HPDE6-E6E7 (cell line): ENCODE measurements at regions not wholly inside any gene's neighbourhood (a gene's known extent, or its start where the extent isn't known, plus 50 kb on each side); places are given as distances from the start of the nearest gene placed in this dataset.
"Not testable (repeated sequence)": the region's sequence is repeated elsewhere in the genome, so short reads cannot be mapped to it uniquely, and the experiment has no call there.

Source experiments
- DNase-seq: peaks from one replicate; pipeline ENCODE4 v3.0.0; 2011; ENCODE audit warnings: missing footprints; ENCODE audit errors: extremely low spot score

GRCh38 chr6:145270464-145270863, 464.9 kb downstream of the EPM2A start:
- no peak for DNase-seq

GRCh38 chr6:145271040-145271439, 464.3 kb downstream of the EPM2A start:
- no peak for DNase-seq

GRCh38 chr6:145271577-145271976, 463.7 kb downstream of the EPM2A start:
- DNase-seq: no peak

DNA sequence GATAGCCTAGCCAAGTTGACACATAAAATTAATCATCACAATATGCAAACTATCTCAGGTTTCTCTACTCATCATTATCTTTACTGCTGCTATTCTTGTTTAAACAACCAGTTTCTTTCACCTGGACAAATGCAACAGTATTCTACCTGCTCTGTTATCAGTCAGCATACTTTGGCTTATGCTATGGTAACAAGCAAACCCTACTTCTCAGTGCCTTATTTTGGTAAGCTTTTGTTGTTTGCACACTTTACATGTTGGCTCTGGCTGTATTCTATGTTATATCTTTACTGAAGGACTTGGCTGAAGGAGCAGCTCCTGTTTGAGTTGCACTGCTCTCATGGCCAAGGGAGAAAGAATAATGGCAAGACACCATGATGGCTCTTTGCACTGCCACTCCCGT, 463.1 kb downstream of the EPM2A start:
- DNase-seq: no peak

DNA sequence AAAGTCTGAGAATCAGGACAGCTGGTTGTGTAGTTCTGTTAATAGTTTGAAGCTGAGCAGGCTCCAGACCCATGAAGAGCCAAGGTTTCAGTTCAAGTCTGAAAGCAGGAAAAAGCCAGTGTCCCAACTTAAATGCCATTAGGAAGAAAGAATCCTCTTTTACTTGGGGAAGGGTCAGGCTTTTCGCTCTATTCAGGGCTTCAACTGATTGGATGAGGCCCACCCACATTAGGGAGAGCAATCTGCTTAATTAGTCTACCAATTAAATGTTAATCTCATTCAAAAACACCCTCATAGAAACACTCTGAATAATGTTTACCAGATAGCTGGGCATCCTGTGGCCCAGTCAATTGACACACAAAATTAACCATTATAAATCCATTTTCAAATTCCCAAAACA, 462.2 kb downstream of the EPM2A start:
- no peak for DNase-seq

DNA sequence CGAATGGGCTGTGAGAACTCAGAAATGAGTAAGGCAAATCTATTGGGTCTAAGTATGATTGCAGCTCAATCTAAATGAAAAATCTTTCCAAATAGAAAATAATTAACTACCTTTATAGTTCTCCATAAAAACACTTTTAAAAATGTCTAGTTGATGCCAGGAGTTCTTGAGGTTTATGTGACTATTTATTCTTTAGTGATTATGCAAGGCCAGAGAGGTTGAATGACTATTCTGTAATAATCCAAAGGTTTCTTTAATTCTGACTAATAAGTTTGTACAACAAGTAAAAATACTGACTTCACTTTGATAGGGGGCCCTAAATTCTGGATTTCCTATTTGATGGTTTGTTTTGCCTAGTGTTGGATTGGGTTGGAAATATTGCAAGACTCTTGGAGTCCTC, 461.2 kb downstream of the EPM2A start:
- DNase-seq: no peak

DNA sequence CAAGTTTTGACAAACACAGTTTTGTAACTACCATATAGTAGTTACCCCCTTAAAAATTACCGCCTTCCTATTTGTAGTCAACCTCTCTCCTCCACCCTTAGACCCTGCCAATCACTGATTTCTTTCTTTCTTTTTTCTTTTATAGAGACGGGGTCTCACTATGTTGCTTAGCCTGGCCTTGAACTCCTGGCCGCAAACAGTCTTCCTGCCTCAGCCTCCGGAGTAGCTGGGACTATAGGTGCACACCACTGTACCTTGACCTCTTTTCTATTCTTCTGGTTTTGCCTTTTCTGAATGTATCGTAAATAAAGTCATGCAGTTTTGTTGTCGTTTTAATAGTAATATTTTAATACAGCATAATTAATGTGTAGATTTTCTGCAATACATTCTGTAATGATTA, 460.3 kb downstream of the EPM2A start:
- no peak for DNase-seq

GRCh38 chr6:145275787-145276186, 459.5 kb downstream of the EPM2A start:
- DNase-seq: no peak

DNA sequence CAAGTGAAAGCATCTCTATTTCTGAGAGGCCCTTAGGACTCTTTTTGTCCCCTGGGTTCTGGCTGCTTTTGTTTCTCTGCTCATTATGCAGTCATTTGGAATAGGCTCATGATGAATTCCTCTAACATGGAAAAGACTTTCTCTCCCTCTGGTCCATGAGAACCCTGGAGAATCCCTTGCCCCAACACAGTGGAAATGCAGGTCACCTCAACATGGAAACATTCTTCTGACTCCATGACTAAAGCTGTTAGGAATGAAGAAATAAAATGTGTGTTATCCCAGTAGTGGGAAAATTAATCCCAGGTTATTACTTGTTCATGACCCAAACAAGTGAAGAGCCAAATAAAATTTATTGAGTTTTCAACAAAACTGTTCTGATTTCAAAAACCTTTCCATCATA, 458.6 kb downstream of the EPM2A start:
- no peak for DNase-seq

DNA sequence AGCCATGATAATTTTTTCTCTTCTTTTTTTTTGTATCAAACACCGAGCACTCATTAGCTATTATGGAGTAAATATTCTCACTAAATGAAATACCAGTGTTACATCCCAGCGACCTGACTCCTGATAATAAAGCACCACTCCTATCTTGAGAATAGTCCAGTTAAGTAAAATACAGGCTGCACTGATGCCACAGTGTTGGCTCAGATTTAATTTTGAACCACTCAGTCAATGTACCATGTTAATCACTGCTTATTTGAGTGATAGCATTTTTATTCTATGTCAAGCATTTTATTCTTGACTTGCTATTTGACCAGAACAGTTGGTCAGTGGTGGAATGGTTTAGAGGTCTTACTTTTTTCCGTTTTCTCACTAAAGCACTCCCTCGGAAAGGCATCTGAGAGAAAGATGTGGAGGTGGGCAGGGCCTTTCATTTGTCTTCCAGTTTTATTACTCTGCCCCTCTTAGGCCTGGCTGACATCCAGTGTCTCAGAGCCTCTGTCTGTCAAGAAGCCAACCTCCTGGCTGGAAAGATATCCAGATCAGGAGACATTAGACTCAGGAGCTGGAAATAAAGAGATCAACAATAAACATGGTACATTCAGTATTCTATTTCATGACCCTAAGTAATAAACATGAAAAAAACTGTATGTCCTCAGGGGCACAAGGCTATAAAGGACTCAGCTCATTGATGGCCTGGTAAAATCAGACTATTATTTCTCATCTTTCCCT, 457.8 kb downstream of the EPM2A start:
- no peak for DNase-seq

- DNase-seq: no peak
Measured at GRCh38 chr6:145278163-145278807, 457.0 kb downstream of the EPM2A start.

GRCh38 chr6:145279551-145279950, 455.8 kb downstream of the EPM2A start:
- DNase-seq: no peak

DNA sequence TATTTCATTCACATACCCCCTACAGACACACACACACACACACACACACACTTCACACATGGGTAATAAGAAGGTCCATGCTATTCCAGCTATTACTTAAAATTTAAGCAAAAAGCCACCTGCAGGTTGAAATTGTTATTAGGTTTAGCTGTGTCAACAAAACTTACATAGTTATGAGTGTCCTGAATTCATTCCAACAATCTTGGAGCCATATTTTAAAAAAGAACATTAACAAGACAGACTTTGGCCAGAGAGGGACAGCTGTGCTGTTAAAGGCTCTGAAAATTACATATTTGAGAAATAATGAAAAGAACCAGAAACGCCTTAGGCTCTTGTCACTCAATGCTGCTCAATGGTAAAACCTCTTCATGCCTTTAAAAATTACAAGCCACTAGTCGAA, 455.3 kb downstream of the EPM2A start:
- no peak for DNase-seq

- not testable (repeated sequence) for DNase-seq
Measured at GRCh38 chr6:145283209-145283608, 452.1 kb downstream of the EPM2A start.

DNA sequence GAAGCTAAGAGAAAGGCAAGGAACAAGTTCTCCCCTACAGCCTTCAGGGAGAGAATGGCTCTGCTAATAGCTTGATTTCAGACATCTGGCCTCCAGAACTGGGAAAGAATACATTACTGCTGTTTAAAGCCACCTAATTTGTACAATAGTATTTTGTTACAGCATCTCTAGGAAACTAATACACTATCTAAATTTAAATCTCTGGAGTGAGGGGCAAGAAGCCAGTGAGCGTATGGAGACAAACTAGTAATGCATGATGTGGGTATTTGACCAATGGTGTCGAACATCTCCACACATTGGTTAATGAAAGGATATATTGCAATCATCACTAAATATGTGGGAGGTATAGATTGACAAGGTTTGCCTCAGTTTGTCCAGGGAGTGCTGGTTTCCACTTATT, 451.5 kb downstream of the EPM2A start:
- DNase-seq: no peak

DNA sequence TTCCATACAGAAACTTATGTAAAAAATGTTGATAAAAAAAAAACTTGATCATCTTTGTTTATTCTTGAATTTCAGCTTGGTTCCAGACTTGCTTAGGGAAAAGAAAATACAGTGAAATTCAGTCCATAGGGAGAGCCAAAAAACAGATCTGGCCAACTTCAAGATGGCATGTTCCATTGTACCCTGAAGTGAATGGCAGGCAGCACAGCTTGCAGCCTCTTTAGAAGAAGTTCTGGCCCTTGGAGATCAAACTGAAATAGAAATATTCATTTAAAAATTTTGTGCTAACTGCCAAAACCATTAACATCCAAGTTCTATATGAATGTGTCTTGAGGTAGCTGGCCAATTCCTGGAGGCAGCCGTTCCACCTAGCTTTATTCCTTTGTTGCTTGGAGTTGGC, 448.4 kb downstream of the EPM2A start:
- no peak for DNase-seq

DNA sequence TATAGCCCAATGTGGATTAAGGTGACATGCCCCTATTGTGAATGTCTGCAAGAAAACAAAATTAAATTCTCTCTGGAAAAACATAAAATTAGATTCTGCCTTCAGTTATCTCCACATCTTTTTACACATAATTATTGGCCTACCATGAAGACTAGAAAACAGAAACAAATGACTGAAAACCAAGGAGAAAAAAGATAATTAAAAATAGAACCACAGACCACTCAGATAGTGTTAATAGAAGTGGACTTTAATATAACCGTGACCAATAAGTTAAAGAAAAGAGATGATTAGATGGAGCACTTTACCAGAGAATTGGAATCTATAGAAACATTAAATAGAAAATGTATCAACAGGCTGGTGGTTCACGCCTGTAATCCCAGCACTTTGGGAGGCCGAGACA, 445.7 kb downstream of the EPM2A start:
- DNase-seq: no peak

DNA sequence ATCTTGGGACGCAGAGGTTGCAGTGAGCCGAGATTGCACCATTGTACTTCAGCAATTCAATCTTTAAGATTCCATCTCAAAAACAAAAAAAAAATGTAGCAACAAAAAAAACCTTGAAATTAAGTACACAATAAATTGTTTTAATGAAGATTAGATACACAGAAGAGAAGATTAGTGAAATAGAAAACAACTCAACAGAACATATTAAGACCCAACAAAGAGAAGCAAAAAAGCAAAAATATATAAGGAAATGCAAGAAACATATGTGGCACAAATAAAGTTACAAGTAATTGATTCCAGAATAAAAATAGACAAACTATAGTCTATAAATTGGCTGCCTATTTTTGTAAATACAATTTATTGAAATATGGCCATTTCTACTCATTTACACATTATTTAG, 445.2 kb downstream of the EPM2A start:
- no peak for DNase-seq

DNA sequence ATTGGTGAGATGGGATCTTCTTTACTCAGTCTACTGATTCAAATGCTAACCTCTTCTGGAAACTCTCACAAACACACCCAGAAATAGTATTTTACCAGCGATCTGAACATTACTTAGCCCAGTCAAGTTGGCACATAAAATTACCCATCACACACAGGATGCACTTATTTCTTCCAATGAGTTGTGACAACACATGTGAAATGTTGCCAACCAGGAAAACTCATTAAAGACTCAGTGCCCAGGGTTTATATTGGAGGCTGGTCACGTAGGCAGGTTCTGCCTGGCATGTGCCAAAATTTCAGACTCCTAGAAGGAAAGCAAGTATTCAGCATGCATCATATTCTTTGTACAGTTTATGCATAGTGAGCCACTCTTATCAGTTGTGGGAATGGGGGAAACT, 443.3 kb downstream of the EPM2A start:
- no peak for DNase-seq

GRCh38 chr6:145294942-145295341, 440.4 kb downstream of the EPM2A start:
- DNase-seq: no peak

- no peak for DNase-seq
Measured at GRCh38 chr6:145295746-145296145, 439.6 kb downstream of the EPM2A start.

DNA sequence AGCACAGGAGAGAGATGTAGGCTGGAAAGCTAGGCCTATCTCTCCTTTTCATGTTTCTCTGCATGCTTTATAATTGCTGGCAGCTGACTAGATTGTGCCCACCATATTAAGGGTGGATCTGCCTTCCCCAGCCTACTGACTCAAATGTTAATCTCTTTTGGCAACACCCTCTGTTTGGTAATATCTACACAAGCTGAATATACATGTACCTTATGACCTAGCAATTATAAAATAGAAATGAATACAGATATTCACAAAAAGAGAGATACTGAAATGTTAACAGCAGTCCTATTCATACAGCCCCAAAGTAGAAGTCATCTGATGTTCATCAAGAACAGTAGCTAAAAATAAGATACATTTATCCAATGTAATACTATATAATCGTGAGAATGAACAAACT, 429.6 kb downstream of the EPM2A start:
- no peak for DNase-seq

DNA sequence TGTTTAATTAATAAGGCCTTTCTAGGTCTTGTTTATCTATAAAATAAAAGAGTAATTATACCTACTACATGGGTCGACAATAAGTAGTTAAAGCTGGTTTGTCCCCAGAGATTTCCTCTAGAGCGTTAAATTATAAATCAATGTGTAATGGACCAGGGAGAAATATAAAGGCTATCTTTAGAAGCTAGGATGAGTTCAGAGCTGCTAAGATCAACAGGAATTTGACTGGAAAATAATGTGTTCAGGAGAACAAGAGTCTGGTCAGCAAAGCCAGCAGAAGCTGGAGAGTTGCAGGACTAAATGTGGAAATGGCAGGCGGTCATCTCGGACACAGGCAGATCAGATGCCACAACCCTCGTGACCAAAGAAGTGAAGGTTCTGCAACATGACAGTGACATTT, 428.8 kb downstream of the EPM2A start:
- no peak for DNase-seq
